ENCODE measurements at regions not wholly inside any gene's neighbourhood (a gene's known extent, or its start where the extent isn't known, plus 50 kb on each side); places are given as distances from the start of the nearest gene placed in this dataset.
"Not testable (repeated sequence)": the region's sequence is repeated elsewhere in the genome, so short reads cannot be mapped to it uniquely, and the experiment has no call there.

GRCh38 chr20:11708223-11708622 lies 209.5 kb upstream of the BTBD3 start:
- TF ChIP-seq, protein P1, sequence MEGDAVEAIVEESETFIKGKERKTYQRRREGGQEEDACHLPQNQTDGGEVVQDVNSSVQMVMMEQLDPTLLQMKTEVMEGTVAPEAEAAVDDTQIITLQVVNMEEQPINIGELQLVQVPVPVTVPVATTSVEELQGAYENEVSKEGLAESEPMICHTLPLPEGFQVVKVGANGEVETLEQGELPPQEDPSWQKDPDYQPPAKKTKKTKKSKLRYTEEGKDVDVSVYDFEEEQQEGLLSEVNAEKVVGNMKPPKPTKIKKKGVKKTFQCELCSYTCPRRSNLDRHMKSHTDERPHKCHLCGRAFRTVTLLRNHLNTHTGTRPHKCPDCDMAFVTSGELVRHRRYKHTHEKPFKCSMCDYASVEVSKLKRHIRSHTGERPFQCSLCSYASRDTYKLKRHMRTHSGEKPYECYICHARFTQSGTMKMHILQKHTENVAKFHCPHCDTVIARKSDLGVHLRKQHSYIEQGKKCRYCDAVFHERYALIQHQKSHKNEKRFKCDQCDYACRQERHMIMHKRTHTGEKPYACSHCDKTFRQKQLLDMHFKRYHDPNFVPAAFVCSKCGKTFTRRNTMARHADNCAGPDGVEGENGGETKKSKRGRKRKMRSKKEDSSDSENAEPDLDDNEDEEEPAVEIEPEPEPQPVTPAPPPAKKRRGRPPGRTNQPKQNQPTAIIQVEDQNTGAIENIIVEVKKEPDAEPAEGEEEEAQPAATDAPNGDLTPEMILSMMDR (IDR thresholded peaks at IDR 0.05) = not testable (repeated sequence)
- not testable (repeated sequence) for TF ChIP-seq POLR2AphosphoS5 (IDR thresholded peaks at IDR 0.05; ENCODE audit: low read depth, low read length); SIN3A (IDR thresholded peaks at IDR 0.05; ENCODE audit: borderline replicate concordance, insufficient read depth, low read depth, low read length); TCF7L2 (IDR thresholded peaks at IDR 0.05; ENCODE audit: low read depth, low read length)
- TF ChIP-seq, protein P2, sequence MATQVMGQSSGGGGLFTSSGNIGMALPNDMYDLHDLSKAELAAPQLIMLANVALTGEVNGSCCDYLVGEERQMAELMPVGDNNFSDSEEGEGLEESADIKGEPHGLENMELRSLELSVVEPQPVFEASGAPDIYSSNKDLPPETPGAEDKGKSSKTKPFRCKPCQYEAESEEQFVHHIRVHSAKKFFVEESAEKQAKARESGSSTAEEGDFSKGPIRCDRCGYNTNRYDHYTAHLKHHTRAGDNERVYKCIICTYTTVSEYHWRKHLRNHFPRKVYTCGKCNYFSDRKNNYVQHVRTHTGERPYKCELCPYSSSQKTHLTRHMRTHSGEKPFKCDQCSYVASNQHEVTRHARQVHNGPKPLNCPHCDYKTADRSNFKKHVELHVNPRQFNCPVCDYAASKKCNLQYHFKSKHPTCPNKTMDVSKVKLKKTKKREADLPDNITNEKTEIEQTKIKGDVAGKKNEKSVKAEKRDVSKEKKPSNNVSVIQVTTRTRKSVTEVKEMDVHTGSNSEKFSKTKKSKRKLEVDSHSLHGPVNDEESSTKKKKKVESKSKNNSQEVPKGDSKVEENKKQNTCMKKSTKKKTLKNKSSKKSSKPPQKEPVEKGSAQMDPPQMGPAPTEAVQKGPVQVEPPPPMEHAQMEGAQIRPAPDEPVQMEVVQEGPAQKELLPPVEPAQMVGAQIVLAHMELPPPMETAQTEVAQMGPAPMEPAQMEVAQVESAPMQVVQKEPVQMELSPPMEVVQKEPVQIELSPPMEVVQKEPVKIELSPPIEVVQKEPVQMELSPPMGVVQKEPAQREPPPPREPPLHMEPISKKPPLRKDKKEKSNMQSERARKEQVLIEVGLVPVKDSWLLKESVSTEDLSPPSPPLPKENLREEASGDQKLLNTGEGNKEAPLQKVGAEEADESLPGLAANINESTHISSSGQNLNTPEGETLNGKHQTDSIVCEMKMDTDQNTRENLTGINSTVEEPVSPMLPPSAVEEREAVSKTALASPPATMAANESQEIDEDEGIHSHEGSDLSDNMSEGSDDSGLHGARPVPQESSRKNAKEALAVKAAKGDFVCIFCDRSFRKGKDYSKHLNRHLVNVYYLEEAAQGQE (IDR thresholded peaks at IDR 0.05; ENCODE audit: insufficient read depth in 1 of 2, low read depth in 2 of 2, low read length in 1 of 2) = not testable (repeated sequence)

All from Panc1 (cell line).